Stimulated activated effector memory CD8-positive, alpha-beta T cell treated with anti-CD3 and anti-CD28 coated beads, Interleukin-12 subunit alpha, Interleukin-12 subunit beta, amount 100 ng/mL, for 72 hours (primary cell): ENCODE measurements at regions not wholly inside any gene's neighbourhood (a gene's known extent, or its start where the extent isn't known, plus 50 kb on each side); places are given as distances from the start of the nearest gene placed in this dataset.

Experiments used
- ATAC-seq: fragments of 150-1000 bp; cut with Tn5 transposase; 2 replicates; pipeline ENCODE4 v1.10.0; 2021
- DNase-seq, 2 donors: peaks; one replicate each; pipeline ENCODE4 v3.0.0; 2021 to 2022; ENCODE audit warnings: low spot score in 2 of 2
- H3K27ac Mint-ChIP-seq: one replicate; pipeline ENCODE4 v1.8.0; 2022; ENCODE audit warnings: mild to moderate bottlenecking, mixed read lengths
- H3K36me3 Mint-ChIP-seq: one replicate; pipeline ENCODE4 v1.8.0; 2022; ENCODE audit warnings: mild to moderate bottlenecking, mixed read lengths
- H3K4me1 Mint-ChIP-seq: one replicate; pipeline ENCODE4 v1.8.0; 2022; ENCODE audit warnings: mixed read lengths
- H3K4me3 Mint-ChIP-seq: one replicate; pipeline ENCODE4 v1.8.0; 2022; ENCODE audit warnings: mild to moderate bottlenecking, mixed read lengths
- H3K9me3 Mint-ChIP-seq: one replicate; pipeline ENCODE4 v1.8.0; 2022; ENCODE audit warnings: mixed read lengths

GRCh38 chr22:48894804-48895250 lies 932.8 kb downstream of the BRD1 start:
- H3K4me1 Mint-ChIP-seq, result no peaks in the 10 kb centered on the region
- no peaks in the 10 kb centered on the region for H3K36me3 Mint-ChIP-seq
- ATAC-seq (no peak), DNase-seq (no peak)
- no peaks in the 10 kb centered on the region for H3K9me3 Mint-ChIP-seq
- no peak overlapping the region for H3K27ac Mint-ChIP-seq
- H3K4me3 Mint-ChIP-seq, result no peak overlapping the region

- DNase-seq (no peak), ATAC-seq (no peak)
- Mint-ChIP-seq H3K4me1 (no peaks in the 10 kb centered on the region), H3K36me3 (no peaks in the 10 kb centered on the region), H3K9me3 (no peaks in the 10 kb centered on the region), H3K4me3 (no peak overlapping the region), H3K27ac (no peak overlapping the region)
These were observed 933.5 kb downstream of the BRD1 start for GRCh38 chr22:48894064-48894671.

- ATAC-seq (no peak), DNase-seq (no peak)
- Mint-ChIP-seq H3K27ac (no peak overlapping the region), H3K9me3 (no peaks in the 10 kb centered on the region), H3K4me3 (no peak overlapping the region), H3K36me3 (no peaks in the 10 kb centered on the region), H3K4me1 (no peaks in the 10 kb centered on the region)
These were observed 934.2 kb downstream of the BRD1 start for GRCh38 chr22:48893288-48894063.

GRCh38 chr22:48892578-48893287 lies 934.9 kb downstream of the BRD1 start:
- Mint-ChIP-seq H3K4me1 (no peaks in the 10 kb centered on the region), H3K9me3 (no peaks in the 10 kb centered on the region), H3K4me3 (no peak overlapping the region), H3K36me3 (no peaks in the 10 kb centered on the region), H3K27ac (no peak overlapping the region)
- DNase-seq (no peak), ATAC-seq (no peak)

- H3K4me3 Mint-ChIP-seq, result no peak overlapping the region
- no peak for ATAC-seq
- no peak overlapping the region for H3K27ac Mint-ChIP-seq
These were observed 935.7 kb downstream of the BRD1 start for GRCh38 chr22:48891688-48892577.

GRCh38 chr22:48890693-48891554 lies 936.7 kb downstream of the BRD1 start:
- no peaks in the 10 kb centered on the region for H3K36me3 Mint-ChIP-seq
- no peaks in the 10 kb centered on the region for H3K9me3 Mint-ChIP-seq
- no peaks in the 10 kb centered on the region for H3K4me1 Mint-ChIP-seq
- H3K27ac Mint-ChIP-seq, result no peak overlapping the region
- ATAC-seq (no peak), DNase-seq (no peak)
- no peak overlapping the region for H3K4me3 Mint-ChIP-seq

More at GRCh38 chr22:48891688-48892577, 935.7 kb downstream of the BRD1 start:
- Mint-ChIP-seq H3K36me3 (no peaks in the 10 kb centered on the region), H3K4me1 (no peaks in the 10 kb centered on the region), H3K9me3 (no peaks in the 10 kb centered on the region)
- DNase-seq, result no peak

GRCh38 chr22:48889887-48890692 lies 937.6 kb downstream of the BRD1 start:
- no peaks in the 10 kb centered on the region for H3K4me1 Mint-ChIP-seq
- no peak for DNase-seq
- H3K36me3 Mint-ChIP-seq, result no peaks in the 10 kb centered on the region
- no peaks in the 10 kb centered on the region for H3K9me3 Mint-ChIP-seq
- no peak overlapping the region for H3K4me3 Mint-ChIP-seq
- H3K27ac Mint-ChIP-seq, result no peak overlapping the region
- no peak for ATAC-seq

GRCh38 chr22:48889209-48889830 lies 938.4 kb downstream of the BRD1 start:
- no peak for ATAC-seq
- Mint-ChIP-seq H3K4me3 (no peak overlapping the region), H3K27ac (no peak overlapping the region), H3K36me3 (no peaks in the 10 kb centered on the region), H3K4me1 (no peaks in the 10 kb centered on the region), H3K9me3 (no peaks in the 10 kb centered on the region)
- DNase-seq, result no peak

- ATAC-seq (no peak), DNase-seq (no peak)
- Mint-ChIP-seq H3K36me3 (no peaks in the 10 kb centered on the region), H3K9me3 (no peaks in the 10 kb centered on the region), H3K4me1 (no peaks in the 10 kb centered on the region), H3K27ac (no peak overlapping the region), H3K4me3 (no peak overlapping the region)
These were observed 939.0 kb downstream of the BRD1 start for GRCh38 chr22:48888466-48889208.

- DNase-seq, result no peak
- ATAC-seq, result no peak
- H3K9me3 Mint-ChIP-seq, result no peaks in the 10 kb centered on the region
- H3K36me3 Mint-ChIP-seq, result no peaks in the 10 kb centered on the region
- H3K27ac Mint-ChIP-seq, result no peak overlapping the region
- no peak overlapping the region for H3K4me3 Mint-ChIP-seq
- H3K4me1 Mint-ChIP-seq, result no peaks in the 10 kb centered on the region
These were observed 940.0 kb downstream of the BRD1 start for GRCh38 chr22:48887394-48888332.

GRCh38 chr22:48886604-48887393 lies 940.9 kb downstream of the BRD1 start:
- DNase-seq (no peak), ATAC-seq (no peak)
- Mint-ChIP-seq H3K27ac (no peak overlapping the region), H3K4me1 (no peaks in the 10 kb centered on the region), H3K4me3 (no peak overlapping the region), H3K36me3 (no peaks in the 10 kb centered on the region), H3K9me3 (no peaks in the 10 kb centered on the region)
